Osteoblast (primary cell): ENCODE measurements at regions not wholly inside any gene's neighbourhood (a gene's known extent, or its start where the extent isn't known, plus 50 kb on each side); places are given as distances from the start of the nearest gene placed in this dataset.

Source experiments
- DNase-seq: peaks from one replicate; pipeline ENCODE4 v3.0.0; 2011; ENCODE audit warnings: low spot score, mixed read lengths; ENCODE audit not compliant: insufficient read length; ENCODE audit errors: missing footprints
- H2AFZ ChIP-seq: 2 replicates; pipeline ENCODE4 v1.6.0; 2011; ENCODE audit warnings: mild to moderate bottlenecking, low read length
- H3K27ac ChIP-seq: 2 replicates; pipeline ENCODE4 v1.5.1; 2011; ENCODE audit warnings: mild to moderate bottlenecking, low read depth, low read length, moderate library complexity
- H3K27me3 ChIP-seq: 2 replicates; pipeline ENCODE4 v1.6.0; 2012; ENCODE audit warnings: mild to moderate bottlenecking, control low read depth, inconsistent platforms, low read length, moderate library complexity; ENCODE audit not compliant: insufficient read depth
- H3K36me3 ChIP-seq: 2 replicates; pipeline ENCODE4 v1.5.1; 2011; ENCODE audit warnings: mild to moderate bottlenecking, low read length, control low read depth, moderate library complexity; ENCODE audit not compliant: insufficient read depth
- H3K4me1 ChIP-seq: 2 replicates; pipeline ENCODE4 v1.5.1; 2011; ENCODE audit warnings: mild to moderate bottlenecking, low read length, control low read depth, moderate library complexity; ENCODE audit not compliant: insufficient read depth
- H3K4me2 ChIP-seq: 2 replicates; pipeline ENCODE4 v1.6.0; 2011; ENCODE audit warnings: mild to moderate bottlenecking, low read length; ENCODE audit not compliant: insufficient read depth
- H3K4me3 ChIP-seq: fragments of 200-600 bp; sonication (generic); 3 replicates; pipeline ENCODE4 v1.5.1; 2012; ENCODE audit warnings: mild to moderate bottlenecking, low read length, inconsistent platforms; ENCODE audit not compliant: insufficient read depth
- H3K79me2 ChIP-seq: 2 replicates; pipeline ENCODE4 v1.6.0; 2012; ENCODE audit warnings: mild to moderate bottlenecking, low read length, control low read depth, inconsistent platforms; ENCODE audit not compliant: insufficient read depth
- H3K9me3 ChIP-seq: 2 replicates; pipeline ENCODE4 v1.5.1; 2011; ENCODE audit warnings: low read depth, low read length, control low read depth
- H4K20me1 ChIP-seq: 2 replicates; pipeline ENCODE4 v1.6.0; 2012; ENCODE audit warnings: mild to moderate bottlenecking, low read length, control low read depth; ENCODE audit not compliant: insufficient read depth
- TF ChIP-seq, protein P1 (sequence below): IDR thresholded peaks from 2 replicates; pipeline ENCODE4 v1.5.1; 2011; ENCODE audit warnings: mild to moderate bottlenecking, low read depth, low read length, moderate library complexity; ENCODE audit errors: extremely low read depth

DNA sequence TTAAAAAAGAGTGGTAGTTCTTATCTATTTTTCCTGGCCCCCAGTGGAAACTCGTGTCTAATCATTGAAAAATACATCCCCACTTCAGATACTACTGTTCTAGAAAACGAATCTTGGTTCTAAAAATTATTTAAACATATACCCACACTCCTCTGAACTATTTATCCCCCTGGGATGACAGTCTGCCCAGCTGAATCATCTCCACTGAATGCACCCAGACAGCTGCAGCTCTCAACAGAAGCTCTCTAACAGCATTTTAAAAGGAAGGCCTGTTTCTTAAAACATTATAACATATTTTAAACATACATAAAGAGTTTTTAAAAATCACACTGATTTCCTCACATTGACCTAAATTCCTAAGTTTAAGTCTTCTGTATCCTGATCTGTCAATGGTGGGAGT lies 544.6 kb upstream of the PHF14 start:
- Histone ChIP-seq H2AFZ (no peak overlapping the region), H3K27me3 (no peaks in the 10 kb centered on the region), H3K27ac (no peak overlapping the region), H3K9me3 (peaks cover 2% of the 10 kb centered on the region), H4K20me1 (no peaks in the 10 kb centered on the region), H3K4me2 (no peak overlapping the region), H3K4me1 (no peaks in the 10 kb centered on the region), H3K4me3 (no peak overlapping the region), H3K36me3 (no peaks in the 10 kb centered on the region), H3K79me2 (no peaks in the 10 kb centered on the region)
- no peak for DNase-seq
- TF ChIP-seq, protein P1, sequence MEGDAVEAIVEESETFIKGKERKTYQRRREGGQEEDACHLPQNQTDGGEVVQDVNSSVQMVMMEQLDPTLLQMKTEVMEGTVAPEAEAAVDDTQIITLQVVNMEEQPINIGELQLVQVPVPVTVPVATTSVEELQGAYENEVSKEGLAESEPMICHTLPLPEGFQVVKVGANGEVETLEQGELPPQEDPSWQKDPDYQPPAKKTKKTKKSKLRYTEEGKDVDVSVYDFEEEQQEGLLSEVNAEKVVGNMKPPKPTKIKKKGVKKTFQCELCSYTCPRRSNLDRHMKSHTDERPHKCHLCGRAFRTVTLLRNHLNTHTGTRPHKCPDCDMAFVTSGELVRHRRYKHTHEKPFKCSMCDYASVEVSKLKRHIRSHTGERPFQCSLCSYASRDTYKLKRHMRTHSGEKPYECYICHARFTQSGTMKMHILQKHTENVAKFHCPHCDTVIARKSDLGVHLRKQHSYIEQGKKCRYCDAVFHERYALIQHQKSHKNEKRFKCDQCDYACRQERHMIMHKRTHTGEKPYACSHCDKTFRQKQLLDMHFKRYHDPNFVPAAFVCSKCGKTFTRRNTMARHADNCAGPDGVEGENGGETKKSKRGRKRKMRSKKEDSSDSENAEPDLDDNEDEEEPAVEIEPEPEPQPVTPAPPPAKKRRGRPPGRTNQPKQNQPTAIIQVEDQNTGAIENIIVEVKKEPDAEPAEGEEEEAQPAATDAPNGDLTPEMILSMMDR, result no peak

DNA sequence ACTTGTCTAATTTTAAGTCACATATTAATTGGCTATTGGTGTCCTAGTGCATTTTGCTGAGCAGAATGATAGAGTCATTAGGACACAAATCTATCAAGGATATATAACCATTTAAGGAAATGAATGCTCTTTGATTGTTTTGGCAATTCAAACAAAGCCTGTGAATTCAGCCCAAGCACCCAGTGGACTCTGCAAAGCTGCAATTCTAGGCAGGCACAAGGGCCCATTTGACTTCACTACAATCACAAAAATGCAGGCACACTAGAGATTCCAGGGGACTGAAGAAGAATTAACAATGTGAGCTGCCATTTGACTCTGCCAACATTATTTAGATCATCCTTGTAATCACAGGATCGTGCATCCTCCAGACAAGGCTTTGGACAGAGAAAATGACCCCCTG lies 544.2 kb upstream of the PHF14 start:
- TF ChIP-seq, protein P1, result no peak
- DNase-seq, result no peak

DNA sequence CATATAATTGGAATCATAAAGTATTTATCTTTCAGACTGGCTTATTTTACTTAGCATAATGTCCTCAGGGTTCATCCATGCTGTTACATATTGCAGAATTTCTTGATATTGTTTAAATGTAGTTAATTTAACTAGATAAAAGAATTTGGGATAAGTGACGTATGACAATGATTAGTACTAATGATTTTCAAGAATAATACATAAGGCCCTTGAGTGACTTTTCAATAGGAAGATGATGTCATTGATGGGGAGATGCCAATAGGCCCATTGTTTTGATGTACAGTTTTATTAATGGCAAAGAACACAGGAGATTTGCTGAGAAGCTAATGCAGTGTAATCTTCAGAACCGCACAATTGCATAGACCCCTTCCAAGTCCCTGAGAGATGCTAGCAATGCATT lies 537.4 kb upstream of the PHF14 start:
- H2AFZ ChIP-seq, result no peak overlapping the region
- no peak overlapping the region for H3K4me2 ChIP-seq
- no peak overlapping the region for H3K4me3 ChIP-seq
- H3K27me3 ChIP-seq, result no peaks in the 10 kb centered on the region
- no peaks in the 10 kb centered on the region for H3K36me3 ChIP-seq
- no peak overlapping the region for H3K27ac ChIP-seq
- no peak for DNase-seq
- no peaks in the 10 kb centered on the region for H4K20me1 ChIP-seq
- no peaks in the 10 kb centered on the region for H3K79me2 ChIP-seq
- H3K4me1 ChIP-seq, result no peaks in the 10 kb centered on the region
- TF ChIP-seq, protein P1, result no peak
- H3K9me3 ChIP-seq, result peaks cover 2% of the 10 kb centered on the region

More for the DNA sequence above, 544.2 kb upstream of the PHF14 start:
- H4K20me1 ChIP-seq, result no peaks in the 10 kb centered on the region
- H3K27ac ChIP-seq, result no peak overlapping the region
- peaks cover 2% of the 10 kb centered on the region for H3K9me3 ChIP-seq
- H3K4me3 ChIP-seq, result no peak overlapping the region
- H3K4me1 ChIP-seq, result no peaks in the 10 kb centered on the region
- H3K27me3 ChIP-seq, result no peaks in the 10 kb centered on the region
- no peak overlapping the region for H2AFZ ChIP-seq
- no peaks in the 10 kb centered on the region for H3K79me2 ChIP-seq
- no peak overlapping the region for H3K4me2 ChIP-seq
- H3K36me3 ChIP-seq, result no peaks in the 10 kb centered on the region

DNA sequence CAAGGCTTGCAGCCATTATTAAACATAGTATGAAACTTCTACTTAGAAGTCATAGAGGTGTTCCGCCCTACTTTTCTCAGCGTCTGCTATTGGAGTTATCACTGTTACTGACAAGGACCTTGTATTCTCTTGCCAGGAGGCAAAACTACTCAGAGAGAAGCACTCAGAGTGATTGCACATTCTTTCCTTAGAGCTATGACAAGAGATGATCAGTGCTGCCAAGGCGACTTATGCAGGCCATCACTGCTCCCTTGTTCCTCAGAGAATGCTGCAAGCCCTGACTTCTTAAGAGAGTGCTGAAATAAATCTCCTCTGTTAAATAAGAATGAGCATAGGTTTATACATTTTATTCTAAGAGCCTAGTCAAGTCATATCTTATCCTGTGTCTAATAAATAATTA lies 534.6 kb upstream of the PHF14 start:
- TF ChIP-seq, protein P1, result no peak
- no peak overlapping the region for H3K27ac ChIP-seq

More for the DNA sequence above, 534.6 kb upstream of the PHF14 start:
- H3K79me2 ChIP-seq, result no peaks in the 10 kb centered on the region
- no peaks in the 10 kb centered on the region for H3K4me1 ChIP-seq
- DNase-seq, result no peak
- no peaks in the 10 kb centered on the region for H4K20me1 ChIP-seq
- no peak overlapping the region for H3K4me2 ChIP-seq
- no peaks in the 10 kb centered on the region for H3K36me3 ChIP-seq
- peaks cover 4% of the 10 kb centered on the region for H3K9me3 ChIP-seq
- H3K27me3 ChIP-seq, result no peaks in the 10 kb centered on the region
- no peak overlapping the region for H3K4me3 ChIP-seq
- no peak overlapping the region for H2AFZ ChIP-seq
